ENCODE measurements at regions not wholly inside any gene's neighbourhood (a gene's known extent, or its start where the extent isn't known, plus 50 kb on each side); places are given as distances from the start of the nearest gene placed in this dataset.

- DNase-seq (ENCODE audit: extremely low read depth in 1 of 2, low read depth in 1 of 2), result no peak
These were observed 165.8 kb upstream of the CYSLTR1 start for GRCh38 chrX:78493180-78493579.

DNA sequence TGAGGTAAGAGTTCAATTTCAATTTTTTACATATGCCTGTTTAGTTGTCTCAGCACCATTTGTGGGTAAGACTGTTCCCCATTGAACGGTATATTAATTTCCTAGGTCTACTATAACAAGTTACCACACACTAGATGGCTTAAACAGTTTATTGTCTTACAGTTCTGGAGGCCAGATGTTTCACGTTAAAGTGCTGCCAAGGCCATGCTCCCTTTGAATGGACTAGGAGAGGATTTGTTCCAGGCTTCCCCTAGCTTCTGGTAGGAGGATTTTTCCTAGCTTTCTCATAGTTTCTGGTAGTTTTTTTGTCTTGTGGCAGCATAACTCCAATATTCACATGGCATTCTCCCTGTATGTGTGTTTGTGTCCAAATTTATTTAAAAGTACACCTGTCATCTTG lies 149.3 kb upstream of the CYSLTR1 start:
- no peak for DNase-seq (ENCODE audit: extremely low read depth in 1 of 2, low read depth in 1 of 2)

DNA sequence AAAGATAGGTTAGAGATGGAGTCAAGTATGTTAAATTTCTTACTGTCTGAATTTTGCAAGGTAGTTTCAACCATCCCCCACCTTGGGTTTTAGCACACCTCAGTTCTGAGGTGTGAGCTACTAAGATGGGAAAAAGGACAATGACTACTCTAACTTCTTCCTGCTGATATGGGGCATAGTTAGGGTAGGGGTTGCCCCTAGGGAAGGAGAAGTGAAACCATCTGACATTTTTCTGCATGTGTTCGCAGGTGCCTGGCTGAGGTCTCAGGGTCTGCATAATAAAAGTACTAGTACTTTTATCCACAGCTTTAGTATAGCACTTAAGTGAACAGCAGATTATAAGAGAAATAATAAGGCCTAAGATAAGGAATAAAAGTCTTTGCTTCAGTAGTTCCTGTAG lies 129.5 kb upstream of the CYSLTR1 start:
- DNase-seq (ENCODE audit: extremely low read depth in 1 of 2, low read depth in 1 of 2), result no peak

GRCh38 chrX:78455901-78456300 lies 128.5 kb upstream of the CYSLTR1 start:
- no peak for DNase-seq (ENCODE audit: extremely low read depth in 1 of 2, low read depth in 1 of 2)

DNA sequence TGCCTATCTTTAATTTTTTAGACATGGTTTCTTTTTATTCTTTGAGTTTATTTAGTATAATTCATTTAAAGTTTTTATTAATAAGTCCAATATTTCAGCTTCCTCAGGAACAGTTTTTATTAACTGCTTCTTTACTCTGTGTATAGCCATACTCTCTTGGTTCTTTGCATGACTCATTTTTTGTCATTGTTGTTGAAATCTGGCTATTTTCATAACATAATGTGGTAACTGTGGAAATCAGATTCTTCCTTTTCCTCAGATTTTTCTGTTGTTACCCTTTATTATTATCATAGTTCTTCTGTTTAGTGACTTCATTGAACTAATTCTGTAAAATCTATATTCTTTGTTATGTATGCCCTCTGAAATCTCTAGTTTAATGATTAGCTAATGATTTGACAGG lies 124.9 kb upstream of the CYSLTR1 start:
- no peak for DNase-seq (ENCODE audit: extremely low read depth in 1 of 2, low read depth in 1 of 2)

- DNase-seq (ENCODE audit: extremely low read depth in 1 of 2, low read depth in 1 of 2), result no peak
These were observed 110.2 kb upstream of the CYSLTR1 start for GRCh38 chrX:78437621-78438020.

GRCh38 chrX:78429172-78429571 lies 101.8 kb upstream of the CYSLTR1 start:
- no peak for DNase-seq (ENCODE audit: extremely low read depth in 1 of 2, low read depth in 1 of 2)

- no peak for DNase-seq (ENCODE audit: extremely low read depth in 1 of 2, low read depth in 1 of 2)
These were observed 61.3 kb upstream of the CYSLTR1 start for GRCh38 chrX:78388663-78389062.

GRCh38 chrX:78387364-78387763 lies 60.0 kb upstream of the CYSLTR1 start:
- no peak for DNase-seq (ENCODE audit: extremely low read depth in 1 of 2, low read depth in 1 of 2)

- DNase-seq (ENCODE audit: extremely low read depth in 1 of 2, low read depth in 1 of 2), result no peak
These were observed 57.1 kb upstream of the CYSLTR1 start for GRCh38 chrX:78384486-78384885.

GRCh38 chrX:78383594-78383993 lies 56.2 kb upstream of the CYSLTR1 start:
- no peak for DNase-seq (ENCODE audit: extremely low read depth in 1 of 2, low read depth in 1 of 2)

- no peak for DNase-seq (ENCODE audit: extremely low read depth in 1 of 2, low read depth in 1 of 2)
These were observed 51.2 kb upstream of the CYSLTR1 start for GRCh38 chrX:78378476-78379115.
